ENCODE measurements at regions not wholly inside any gene's neighbourhood (a gene's known extent, or its start where the extent isn't known, plus 50 kb on each side); places are given as distances from the start of the nearest gene placed in this dataset.

DNA sequence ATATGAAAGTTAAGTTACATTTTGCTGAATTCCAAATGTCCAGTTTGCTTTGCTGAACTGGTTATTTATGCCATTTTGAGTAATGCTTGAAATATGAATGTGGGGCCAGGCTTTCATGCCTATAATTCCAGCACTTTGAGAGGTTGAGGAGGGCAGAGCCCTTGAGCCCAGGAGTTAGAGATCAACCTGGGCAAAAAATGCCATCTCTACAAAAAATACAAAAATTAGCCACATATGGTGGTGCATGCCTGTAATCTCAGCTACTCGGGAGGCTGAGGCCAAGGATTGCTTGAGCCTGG, 101.2 kb upstream of the ITGA6 start:
- DNase-seq (no peak), ATAC-seq (no peak)
- intact Hi-C loops (cut with DNase I) = no loop called here
- no peaks in the 10 kb centered on the region for H3K9me3 ChIP-seq
- no peak overlapping the region for H3K27ac ChIP-seq
- peaks cover 15% of the 10 kb centered on the region for H3K4me1 ChIP-seq
- no peaks in the 10 kb centered on the region for H3K27me3 ChIP-seq (ENCODE audit: low read depth)
- no peak overlapping the region for H3K4me3 ChIP-seq
- no peaks in the 10 kb centered on the region for H3K36me3 ChIP-seq
- TF ChIP-seq, protein P1, sequence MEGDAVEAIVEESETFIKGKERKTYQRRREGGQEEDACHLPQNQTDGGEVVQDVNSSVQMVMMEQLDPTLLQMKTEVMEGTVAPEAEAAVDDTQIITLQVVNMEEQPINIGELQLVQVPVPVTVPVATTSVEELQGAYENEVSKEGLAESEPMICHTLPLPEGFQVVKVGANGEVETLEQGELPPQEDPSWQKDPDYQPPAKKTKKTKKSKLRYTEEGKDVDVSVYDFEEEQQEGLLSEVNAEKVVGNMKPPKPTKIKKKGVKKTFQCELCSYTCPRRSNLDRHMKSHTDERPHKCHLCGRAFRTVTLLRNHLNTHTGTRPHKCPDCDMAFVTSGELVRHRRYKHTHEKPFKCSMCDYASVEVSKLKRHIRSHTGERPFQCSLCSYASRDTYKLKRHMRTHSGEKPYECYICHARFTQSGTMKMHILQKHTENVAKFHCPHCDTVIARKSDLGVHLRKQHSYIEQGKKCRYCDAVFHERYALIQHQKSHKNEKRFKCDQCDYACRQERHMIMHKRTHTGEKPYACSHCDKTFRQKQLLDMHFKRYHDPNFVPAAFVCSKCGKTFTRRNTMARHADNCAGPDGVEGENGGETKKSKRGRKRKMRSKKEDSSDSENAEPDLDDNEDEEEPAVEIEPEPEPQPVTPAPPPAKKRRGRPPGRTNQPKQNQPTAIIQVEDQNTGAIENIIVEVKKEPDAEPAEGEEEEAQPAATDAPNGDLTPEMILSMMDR (IDR thresholded peaks at IDR 0.05) = no peak

DNA sequence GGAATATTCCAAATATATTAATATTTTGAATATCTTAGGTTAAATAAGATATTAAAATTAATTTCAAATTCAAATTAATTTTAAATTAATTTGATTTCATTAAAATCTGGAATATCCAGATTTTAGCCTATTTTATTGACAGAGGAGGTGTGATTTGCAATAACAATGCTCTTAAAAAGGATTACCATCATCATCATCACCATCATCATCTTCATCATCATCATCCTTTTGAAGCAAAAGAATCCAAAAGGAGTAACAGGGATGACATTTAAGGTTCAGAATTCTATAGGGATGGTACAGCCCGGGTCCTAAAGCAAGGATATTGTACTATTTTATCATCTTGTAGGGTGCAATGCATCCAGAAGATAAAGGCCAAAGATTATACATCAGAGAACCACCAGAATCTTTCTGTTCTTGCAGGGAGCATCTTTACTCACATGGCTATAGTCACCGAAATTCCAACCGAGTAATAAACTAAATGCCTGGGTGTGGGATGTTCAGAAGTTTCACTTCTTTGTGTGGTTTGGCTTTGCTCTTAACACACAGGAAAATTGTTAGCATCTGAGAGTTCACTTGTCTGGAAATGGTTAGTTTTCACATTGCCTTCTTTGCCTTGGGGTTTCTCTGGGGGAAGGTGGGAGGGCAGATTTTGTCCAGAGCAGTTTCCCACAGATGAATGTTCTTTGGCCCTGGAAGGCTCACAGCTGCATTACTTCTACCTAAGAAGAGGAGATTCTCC, 99.1 kb upstream of the ITGA6 start:
- Histone ChIP-seq H3K27ac (no peak overlapping the region), H3K27me3 (ENCODE audit: low read depth) (no peaks in the 10 kb centered on the region), H3K36me3 (no peaks in the 10 kb centered on the region), H3K9me3 (no peaks in the 10 kb centered on the region), H3K4me3 (no peak overlapping the region), H3K4me1 (peaks cover 15% of the 10 kb centered on the region)
- DNase-seq (no peak), ATAC-seq (no peak)
- TF ChIP-seq, protein P1 (IDR thresholded peaks at IDR 0.05) = no peak
- intact Hi-C loops (cut with DNase I) = no loop called here

DNA sequence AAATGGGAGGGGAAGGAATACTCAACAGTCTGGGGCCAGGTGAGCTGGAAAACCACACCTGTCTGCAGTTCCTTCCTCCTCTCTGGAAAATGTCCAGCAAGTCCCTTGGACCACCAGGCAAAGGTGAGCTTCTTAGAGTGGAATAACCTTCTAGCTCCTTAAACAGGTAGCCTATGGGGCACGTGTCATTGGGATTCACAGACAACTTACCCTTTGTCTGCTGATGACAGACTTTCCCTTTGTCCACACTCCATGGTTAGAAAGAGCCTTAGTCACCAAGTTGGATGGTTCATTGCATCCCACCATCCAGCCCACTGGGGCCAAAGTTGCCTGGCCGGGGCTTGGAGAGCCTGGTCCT, 98.0 kb upstream of the ITGA6 start:
- H3K27me3 ChIP-seq (ENCODE audit: low read depth) = no peaks in the 10 kb centered on the region
- no peak for DNase-seq
- peak overlapping the region; percentile 68 for H3K27ac ChIP-seq
- H3K4me3 ChIP-seq = no peak overlapping the region
- intact Hi-C loops (cut with DNase I) = no loop called here
- H3K4me1 ChIP-seq = peaks cover 15% of the 10 kb centered on the region
- no peaks in the 10 kb centered on the region for H3K9me3 ChIP-seq
- no peaks in the 10 kb centered on the region for H3K36me3 ChIP-seq
- TF ChIP-seq, protein P1 (IDR thresholded peaks at IDR 0.05) = no peak
- ATAC-seq = no peak

DNA sequence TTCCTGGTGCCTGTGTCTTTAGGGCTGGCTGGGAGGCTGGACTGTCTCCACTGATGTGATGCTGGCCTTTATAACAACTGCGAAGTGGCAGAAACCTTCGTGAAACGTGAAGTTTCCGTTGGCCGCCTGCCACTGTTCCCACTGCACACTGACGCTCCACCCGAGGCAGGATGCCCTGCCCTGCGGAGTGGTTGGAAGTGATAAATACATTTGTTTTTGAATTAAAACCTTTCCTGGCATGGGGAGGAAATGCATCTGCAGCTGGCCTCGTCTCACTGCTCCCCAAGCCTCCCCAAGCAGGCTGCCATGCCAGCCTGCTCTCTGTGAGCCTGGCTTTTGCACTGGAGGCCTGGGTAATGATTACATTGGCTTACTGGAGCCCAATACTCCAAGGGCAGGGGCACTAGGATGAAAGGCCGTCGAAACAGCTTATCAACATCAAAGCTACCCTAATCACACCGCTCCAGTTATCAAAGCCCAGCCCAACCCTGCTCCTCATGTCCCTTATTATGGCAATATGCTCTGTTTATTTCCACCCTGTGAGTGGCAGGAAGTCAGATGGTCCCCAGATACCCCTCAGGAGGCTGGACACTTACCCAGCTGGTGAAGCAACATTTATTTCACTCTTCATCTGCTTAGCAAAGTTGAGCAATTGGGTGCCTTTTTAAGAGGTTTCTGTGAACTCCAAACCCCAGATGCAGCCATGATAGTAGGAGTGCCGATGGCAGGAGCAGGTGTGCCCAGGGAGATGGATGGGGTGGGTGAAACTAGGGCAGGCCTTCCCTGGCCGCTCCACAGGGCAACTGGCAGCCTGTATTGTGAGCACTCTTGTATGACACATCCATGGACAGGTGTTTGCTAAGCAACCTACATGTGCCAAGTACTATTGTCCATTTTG, 97.4 kb upstream of the ITGA6 start:
- H3K4me1 ChIP-seq = peaks cover 15% of the 10 kb centered on the region
- TF ChIP-seq, protein P1 (IDR thresholded peaks at IDR 0.05) = no peak
- no peaks in the 10 kb centered on the region for H3K36me3 ChIP-seq
- DNase-seq = peak; percentile 62
- H3K9me3 ChIP-seq = no peaks in the 10 kb centered on the region
- H3K27ac ChIP-seq = peak overlapping the region; percentile 68
- ATAC-seq = peak; percentile 68 to 72
- intact Hi-C loops (cut with DNase I) = no loop called here
- no peak overlapping the region for H3K4me3 ChIP-seq
- no peaks in the 10 kb centered on the region for H3K27me3 ChIP-seq (ENCODE audit: low read depth)

DNA sequence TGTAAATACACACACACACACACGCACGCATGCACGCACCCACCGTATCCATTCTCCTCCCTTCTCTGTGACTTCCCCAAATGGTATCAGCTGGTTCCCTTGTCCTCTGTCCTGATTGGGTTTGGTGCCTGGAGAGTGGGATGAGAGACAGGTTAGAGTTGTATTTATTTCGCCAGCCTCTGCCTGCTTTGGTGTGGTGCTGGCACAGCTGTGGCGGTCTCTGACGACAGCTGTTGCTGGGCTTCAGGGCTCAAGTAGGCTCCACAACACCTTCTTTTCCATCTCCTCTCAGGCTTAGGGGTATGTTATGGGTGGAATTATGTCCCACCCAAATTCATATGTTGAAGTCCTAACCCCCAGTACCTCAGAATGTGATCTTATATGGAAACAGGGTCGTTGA, 94.9 kb upstream of the ITGA6 start:
- Histone ChIP-seq H3K36me3 (no peaks in the 10 kb centered on the region), H3K27me3 (ENCODE audit: low read depth) (no peaks in the 10 kb centered on the region), H3K9me3 (no peaks in the 10 kb centered on the region), H3K4me1 (peaks cover 15% of the 10 kb centered on the region), H3K27ac (no peak overlapping the region), H3K4me3 (no peak overlapping the region)
- DNase-seq (no peak), ATAC-seq (no peak)
- TF ChIP-seq, protein P1 (IDR thresholded peaks at IDR 0.05) = no peak
- intact Hi-C loops (cut with DNase I) = no loop called here
